ENCODE measurements at regions not wholly inside any gene's neighbourhood (a gene's known extent, or its start where the extent isn't known, plus 50 kb on each side); places are given as distances from the start of the nearest gene placed in this dataset.

DNA sequence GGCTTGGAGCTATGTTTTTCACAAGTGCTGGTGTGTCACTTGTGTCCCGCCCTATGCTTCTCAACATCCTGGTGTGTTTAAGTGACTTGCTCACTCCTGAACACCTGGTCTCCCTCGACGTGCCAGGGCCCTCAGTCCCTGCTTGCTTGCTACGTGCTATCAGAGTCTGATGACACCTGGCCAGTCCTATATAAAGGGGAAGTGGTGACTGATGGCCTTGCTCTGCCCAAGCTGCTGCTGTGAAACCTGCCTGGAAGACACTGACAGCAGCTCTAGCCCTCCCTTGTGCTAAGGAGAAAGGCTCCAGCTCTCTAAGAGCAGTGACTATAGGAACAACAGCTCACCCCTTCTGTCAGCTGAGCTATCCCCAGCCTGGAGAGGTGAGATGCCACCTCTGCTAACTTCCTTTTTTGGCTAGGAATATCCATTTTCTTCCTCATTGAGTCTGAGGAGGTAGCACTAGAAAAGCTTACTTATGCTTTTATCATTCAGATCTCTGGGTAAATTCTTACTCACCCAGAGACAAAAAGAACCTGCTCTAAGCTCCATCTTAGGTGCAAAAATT, 77.2 kb upstream of the PLXNA4 start:
- DNase-seq = no peak
- intact Hi-C loops (cut with DNase I) = no loop called here
- H3K4me3 ChIP-seq = no peak overlapping the region
- 81 to 97% (median 87%) methylated on average over 4 of the region's 4 CpGs for WGBS, 4 donors
- H3K27me3 ChIP-seq = no peaks in the 10 kb centered on the region
- peaks cover 0 to 25% (median 7%) of the 10 kb centered on the region in 12 donors for H3K4me1 ChIP-seq
- no peak for TF ChIP-seq POLR2A (IDR thresholded peaks at IDR 0.05)
- TF ChIP-seq, protein P1, sequence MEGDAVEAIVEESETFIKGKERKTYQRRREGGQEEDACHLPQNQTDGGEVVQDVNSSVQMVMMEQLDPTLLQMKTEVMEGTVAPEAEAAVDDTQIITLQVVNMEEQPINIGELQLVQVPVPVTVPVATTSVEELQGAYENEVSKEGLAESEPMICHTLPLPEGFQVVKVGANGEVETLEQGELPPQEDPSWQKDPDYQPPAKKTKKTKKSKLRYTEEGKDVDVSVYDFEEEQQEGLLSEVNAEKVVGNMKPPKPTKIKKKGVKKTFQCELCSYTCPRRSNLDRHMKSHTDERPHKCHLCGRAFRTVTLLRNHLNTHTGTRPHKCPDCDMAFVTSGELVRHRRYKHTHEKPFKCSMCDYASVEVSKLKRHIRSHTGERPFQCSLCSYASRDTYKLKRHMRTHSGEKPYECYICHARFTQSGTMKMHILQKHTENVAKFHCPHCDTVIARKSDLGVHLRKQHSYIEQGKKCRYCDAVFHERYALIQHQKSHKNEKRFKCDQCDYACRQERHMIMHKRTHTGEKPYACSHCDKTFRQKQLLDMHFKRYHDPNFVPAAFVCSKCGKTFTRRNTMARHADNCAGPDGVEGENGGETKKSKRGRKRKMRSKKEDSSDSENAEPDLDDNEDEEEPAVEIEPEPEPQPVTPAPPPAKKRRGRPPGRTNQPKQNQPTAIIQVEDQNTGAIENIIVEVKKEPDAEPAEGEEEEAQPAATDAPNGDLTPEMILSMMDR (IDR thresholded peaks at IDR 0.05) = no peak
- peaks cover 0 to 6% (median 0%) of the 10 kb centered on the region in 12 donors for H3K9me3 ChIP-seq
- ATAC-seq = no peak
- H3K27ac ChIP-seq = no peak overlapping the region
- H3K36me3 ChIP-seq = no peaks in the 10 kb centered on the region

DNA sequence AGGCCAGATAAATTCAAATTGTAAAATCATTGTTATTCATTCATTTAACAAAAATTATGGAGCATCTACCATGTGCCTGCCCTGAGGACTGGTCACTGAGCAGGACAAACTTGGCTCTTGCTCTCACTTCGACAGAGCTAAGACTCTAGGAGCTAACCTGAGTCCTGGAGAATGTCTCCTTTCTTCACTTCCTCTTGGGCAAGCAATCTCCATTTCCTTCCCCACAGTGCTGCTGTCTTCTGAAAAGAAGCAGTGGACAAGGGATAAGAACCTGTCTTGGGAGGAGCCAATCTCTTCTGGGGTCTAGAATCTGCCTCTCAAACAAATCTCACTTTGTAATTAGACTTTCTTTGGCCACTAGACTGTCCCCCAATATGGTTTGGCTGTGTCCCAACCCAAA, 76.2 kb upstream of the PLXNA4 start:
- Histone ChIP-seq H3K27ac (no peak overlapping the region), H3K9me3 (no peaks in the 10 kb centered on the region), H3K4me1 (peaks cover 0 to 25% (median 7%) of the 10 kb centered on the region in 12 donors), H3K4me3 (no peak overlapping the region), H3K27me3 (no peaks in the 10 kb centered on the region), H3K36me3 (no peaks in the 10 kb centered on the region)
- 70 to 80% (median 73%) methylated on average over 1 of the region's 1 CpG for WGBS, 4 donors
- TF ChIP-seq POLR2A (IDR thresholded peaks at IDR 0.05) = no peak
- TF ChIP-seq, protein P1 (IDR thresholded peaks at IDR 0.05) = no peak
- ATAC-seq (no peak), DNase-seq (no peak)
- intact Hi-C loops (cut with DNase I) = no loop called here

DNA sequence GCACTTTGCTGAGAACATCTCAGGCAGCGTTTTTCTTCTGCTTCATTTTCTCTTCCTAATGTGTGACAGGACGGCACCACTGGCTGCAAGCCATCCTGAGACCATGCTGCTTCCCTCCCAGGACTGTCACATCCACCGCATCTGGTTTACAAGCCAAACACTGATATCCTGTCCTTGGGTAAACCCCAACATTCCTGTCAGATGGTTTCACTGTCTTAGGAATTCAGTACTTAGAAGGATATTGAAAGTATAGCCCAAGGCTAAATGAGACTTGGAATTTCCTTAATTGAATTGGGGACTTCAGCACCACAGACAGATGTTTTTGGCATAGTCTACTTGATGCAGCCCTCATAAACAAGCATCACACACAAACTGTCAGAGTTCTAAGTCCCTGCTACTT, 74.2 kb upstream of the PLXNA4 start:
- Histone ChIP-seq H3K27ac (no peak overlapping the region), H3K4me3 (no peak overlapping the region), H3K36me3 (no peaks in the 10 kb centered on the region), H3K27me3 (no peaks in the 10 kb centered on the region), H3K9me3 (no peaks in the 10 kb centered on the region), H3K4me1 (peaks cover 0 to 15% (median 6%) of the 10 kb centered on the region in 12 donors)
- no peak for ATAC-seq
- TF ChIP-seq, protein P1 (IDR thresholded peaks at IDR 0.05) = no peak
- DNase-seq = no peak
- 19 to 34% (median 25%) methylated on average over 3 of the region's 3 CpGs for WGBS, 4 donors
- intact Hi-C loops (cut with DNase I) = no loop called here

GRCh38 chr7:132647311-132647710, 71.0 kb upstream of the PLXNA4 start:
- no peak overlapping the region for H3K4me3 ChIP-seq
- intact Hi-C loops (cut with DNase I) = no loop called here
- no peak for ATAC-seq

More at GRCh38 chr7:132647311-132647710, 71.0 kb upstream of the PLXNA4 start:
- no peak for TF ChIP-seq POLR2A (IDR thresholded peaks at IDR 0.05)
- TF ChIP-seq, protein P1 (IDR thresholded peaks at IDR 0.05) = no peak
- Histone ChIP-seq H3K36me3 (no peaks in the 10 kb centered on the region), H3K27me3 (peaks cover 0 to 6% (median 0%) of the 10 kb centered on the region in 9 donors), H3K4me1 (no peaks in the 10 kb centered on the region), H3K27ac (no peak overlapping the region), H3K9me3 (no peaks in the 10 kb centered on the region)
- WGBS, 4 donors = 95 to 100% (median 98%) methylated on average over 1 of the region's 1 CpG
- no peak for DNase-seq

Data from heart left ventricle (tissue), 16 donors.